AG04450 (cell line): ENCODE measurements at regions not wholly inside any gene's neighbourhood (a gene's known extent, or its start where the extent isn't known, plus 50 kb on each side); places are given as distances from the start of the nearest gene placed in this dataset.

ENCODE experiments used
- CTCF ChIA-PET: fragments of 300-600, 350-600 bp; formaldehyde crosslinking; extraction: SDS; loops from one replicate; lab custom pipeline; 2022; ENCODE audit warnings: antibody characterized with exemption, inconsistent platforms; lab: Charles Lee
- POLR2A ChIA-PET: fragments of 350-600 bp; formaldehyde crosslinking; extraction: SDS; loops from one replicate; lab custom pipeline; 2021; ENCODE audit warnings: antibody characterized with exemption, inconsistent platforms; lab: Yijun Ruan, JAX
- DNase-seq: peaks from one replicate; pipeline ENCODE4 v3.0.0-alpha.2; 2011; ENCODE audit warnings: low read depth, low spot score
- H3K27ac ChIP-seq: one replicate; pipeline ENCODE4 v1.5.1; 2012; ENCODE audit warnings: low read depth, low read length, control low read depth
- H3K27me3 ChIP-seq: one replicate; pipeline ENCODE4 v1.6.0; 2012; ENCODE audit warnings: low read length; ENCODE audit not compliant: control insufficient read depth, insufficient read depth
- H3K4me3 ChIP-seq: 2 replicates; pipeline ENCODE4 v1.5.1; 2011; ENCODE audit warnings: mild to moderate bottlenecking, low read depth, low read length, control low read depth
- H3K9me3 ChIP-seq: 2 replicates; pipeline ENCODE4 v1.5.1; 2012; ENCODE audit warnings: low read length; ENCODE audit not compliant: control insufficient read depth, insufficient read depth
- TF ChIP-seq, protein P1 (sequence below): IDR thresholded peaks from 2 replicates; pipeline ENCODE4 v1.5.1; 2011; ENCODE audit warnings: low read depth, low read length, control low read depth, inconsistent platforms

DNA sequence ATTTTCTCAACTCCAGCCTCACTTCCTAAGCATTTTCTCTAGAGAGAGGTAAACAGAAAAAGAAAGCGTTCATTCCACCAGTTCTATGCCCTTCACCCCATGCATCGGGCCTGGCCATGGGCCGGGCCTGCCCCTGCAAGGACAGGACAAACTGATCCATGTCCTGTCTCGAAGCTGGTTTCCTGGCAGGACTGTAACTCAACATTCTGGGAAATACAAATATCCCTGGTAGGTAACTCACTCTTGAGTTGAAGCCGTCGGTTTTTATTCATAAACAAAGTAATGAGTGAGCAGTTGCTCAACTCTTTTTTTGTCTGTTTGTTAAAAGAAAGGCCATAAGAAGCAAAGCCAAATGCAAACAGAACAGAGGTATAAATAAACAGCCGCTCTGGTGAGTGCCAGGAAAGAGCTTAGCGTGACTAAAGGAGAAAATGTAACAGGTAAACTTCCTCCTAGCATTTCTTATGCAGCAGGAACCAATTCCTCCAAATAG, 64.4 kb upstream of the DNAH5 start:
- CTCF ChIA-PET, result no interaction called here
- H3K27me3 ChIP-seq, result no peaks in the 10 kb centered on the region
- no peaks in the 10 kb centered on the region for H3K9me3 ChIP-seq
- peak overlapping the region; percentile 61 for H3K27ac ChIP-seq
- peak; percentile 62 for DNase-seq
- TF ChIP-seq, protein P1, sequence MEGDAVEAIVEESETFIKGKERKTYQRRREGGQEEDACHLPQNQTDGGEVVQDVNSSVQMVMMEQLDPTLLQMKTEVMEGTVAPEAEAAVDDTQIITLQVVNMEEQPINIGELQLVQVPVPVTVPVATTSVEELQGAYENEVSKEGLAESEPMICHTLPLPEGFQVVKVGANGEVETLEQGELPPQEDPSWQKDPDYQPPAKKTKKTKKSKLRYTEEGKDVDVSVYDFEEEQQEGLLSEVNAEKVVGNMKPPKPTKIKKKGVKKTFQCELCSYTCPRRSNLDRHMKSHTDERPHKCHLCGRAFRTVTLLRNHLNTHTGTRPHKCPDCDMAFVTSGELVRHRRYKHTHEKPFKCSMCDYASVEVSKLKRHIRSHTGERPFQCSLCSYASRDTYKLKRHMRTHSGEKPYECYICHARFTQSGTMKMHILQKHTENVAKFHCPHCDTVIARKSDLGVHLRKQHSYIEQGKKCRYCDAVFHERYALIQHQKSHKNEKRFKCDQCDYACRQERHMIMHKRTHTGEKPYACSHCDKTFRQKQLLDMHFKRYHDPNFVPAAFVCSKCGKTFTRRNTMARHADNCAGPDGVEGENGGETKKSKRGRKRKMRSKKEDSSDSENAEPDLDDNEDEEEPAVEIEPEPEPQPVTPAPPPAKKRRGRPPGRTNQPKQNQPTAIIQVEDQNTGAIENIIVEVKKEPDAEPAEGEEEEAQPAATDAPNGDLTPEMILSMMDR, result no peak
- POLR2A ChIA-PET, result interaction anchor here (0.6 to 1.7 kb wide), 5 partner anchors 14 to 665 kb away, joined by 3 to 7 read pairs (median 4); no protein-coding TSS in a partner anchor
- peak overlapping the region; percentile 5; the same call in 1 of the 2 replicates for H3K4me3 ChIP-seq

GRCh38 chr5:14006823-14007520, 62.5 kb upstream of the DNAH5 start:
- no peaks in the 10 kb centered on the region for H3K27me3 ChIP-seq
- TF ChIP-seq, protein P1, result no peak
- POLR2A ChIA-PET, result interaction anchor here (0.6 to 1.7 kb wide), 2 partner anchors 12 to 147 kb away, joined by 4 to 9 read pairs; no protein-coding TSS in a partner anchor
- peaks cover 4% of the 10 kb centered on the region for H3K9me3 ChIP-seq
- CTCF ChIA-PET, result no interaction called here
- peak overlapping the region; percentile 39 for H3K27ac ChIP-seq
- DNase-seq, result no peak
- H3K4me3 ChIP-seq, result no peak overlapping the region

GRCh38 chr5:14004598-14005394, 60.3 kb upstream of the DNAH5 start:
- POLR2A ChIA-PET, result interaction anchor here (2.3 kb wide), 1 partner anchor 10 kb away, joined by 8 read pairs; no protein-coding TSS in a partner anchor
- peaks cover 4% of the 10 kb centered on the region for H3K9me3 ChIP-seq
- DNase-seq, result no peak
- CTCF ChIA-PET, result interaction anchor here (1.2 to 2.0 kb wide), 3 partner anchors 10 to 266 kb away, joined by 4 to 6 read pairs (median 4); partner anchors contain the start of gene TRIO
- H3K27ac ChIP-seq, result peak overlapping the region; percentile 21
- no peaks in the 10 kb centered on the region for H3K27me3 ChIP-seq
- no peak overlapping the region for H3K4me3 ChIP-seq
- TF ChIP-seq, protein P1, result no peak

DNA sequence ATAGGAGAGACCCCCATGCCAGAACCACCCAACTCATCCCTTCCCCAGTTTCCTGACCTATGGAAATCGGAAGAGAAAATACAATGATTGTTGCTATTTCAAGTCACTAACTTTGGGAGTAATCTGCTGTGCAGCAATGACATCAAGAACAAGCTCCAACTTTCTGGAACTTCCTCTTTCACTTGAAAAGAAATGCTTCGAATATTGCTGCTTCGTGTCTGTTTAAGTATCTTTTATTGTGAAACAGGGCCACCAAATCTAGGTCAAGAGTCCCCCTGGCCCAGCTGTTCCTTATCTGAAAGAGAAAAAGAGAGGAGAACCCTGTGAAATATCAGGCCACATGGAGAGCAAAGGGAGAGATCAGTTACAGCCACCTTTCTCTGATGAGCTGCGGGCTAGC, 59.4 kb upstream of the DNAH5 start:
- no peak for DNase-seq
- no peaks in the 10 kb centered on the region for H3K27me3 ChIP-seq
- H3K9me3 ChIP-seq, result peaks cover 4% of the 10 kb centered on the region
- H3K4me3 ChIP-seq, result no peak overlapping the region
- CTCF ChIA-PET, result interaction anchor here (0.6 to 2.0 kb wide), 4 partner anchors 9 to 266 kb away, joined by 3 to 6 read pairs (median 4); partner anchors contain the start of gene TRIO
- TF ChIP-seq, protein P1, result no peak
- POLR2A ChIA-PET, result interaction anchor here (2.3 kb wide), 1 partner anchor 9 kb away, joined by 8 read pairs; no protein-coding TSS in a partner anchor
- no peak overlapping the region for H3K27ac ChIP-seq
